Psoas muscle (tissue), 7 donors: ENCODE measurements at regions not wholly inside any gene's neighbourhood (a gene's known extent, or its start where the extent isn't known, plus 50 kb on each side); places are given as distances from the start of the nearest gene placed in this dataset.

Source experiments
- ATAC-seq, 4 donors: fragments of 200-7000 bp; cut with Tn5 transposase; one replicate each; pipeline ENCODE4 v1.9.1; 2020; ENCODE audit warnings: moderate library complexity in 3 of 4, mild to moderate bottlenecking in 2 of 4
- DNase-seq, 2 donors: peaks; one replicate each; pipeline ENCODE4 v3.0.0-alpha.2; 2020
- H3K27ac ChIP-seq: fragments of 200-600 bp; one replicate; pipeline ENCODE4 v1.8.0; 2022
- H3K27me3 ChIP-seq, 3 donors: fragments of 200-600 bp in 1 of 3; one replicate each; pipeline versions ENCODE4 v1.6.1 to v1.8.0; 2013 to 2022; ENCODE audit warnings: low read length in 2 of 3, mild to moderate bottlenecking in 2 of 3, moderate library complexity in 1 of 3; ENCODE audit not compliant: insufficient read depth in 3 of 3
- H3K36me3 ChIP-seq, 2 donors: fragments of 200-600 bp in 1 of 2; one replicate each; pipeline versions ENCODE4 v1.6.1 to v1.8.0; 2013 to 2022; ENCODE audit warnings: low read depth in 1 of 2, mild to moderate bottlenecking in 1 of 2, moderate library complexity in 1 of 2; ENCODE audit not compliant: insufficient read depth in 1 of 2
- H3K4me1 ChIP-seq: fragments of 200-600 bp; one replicate; pipeline ENCODE4 v1.8.0; 2022
- H3K4me3 ChIP-seq: fragments of 200-600 bp; one replicate; pipeline ENCODE4 v1.8.0; 2022; ENCODE audit warnings: mild to moderate bottlenecking
- H3K9me3 ChIP-seq: fragments of 200-600 bp; one replicate; pipeline ENCODE4 v1.8.0; 2022
- WGBS, 3 donors: extraction: QIAGEN DNeasy Blood & Tissue Kit; methylation state at CpG; one replicate each; pipeline versions ENCODE4 v1.1.6 to v1.1.7; 2013; 5-methylcytosine and 5-hydroxymethylcytosine counted together
- intact Hi-C, 2 donors: fragments of 100-400 bp; cut with DNase I; formaldehyde crosslinking; loops; one replicate each; pipeline versions ENCODE4 v1.11.0 to v1.14.2; 2022
- TF ChIP-seq, protein P1 (sequence below): fragments of 200-600 bp; IDR thresholded peaks from one replicate; pipeline ENCODE4 v1.8.0; 2022; ENCODE audit warnings: antibody characterized with exemption
- donor health status: healthy with polysubstance abuse.
- donor health status: DM: no; HTN: no; CAD: no; lungs with moderate emphysema.
- donor health status: Bipolar disorder and iron deficiency.
- donor health status: healthy.
- donor health status: DM: yes; HTN: yes; CAD: no.
- donor health status: DM: no; HTN: no; CAD: no.
- donor health status: DM: yes; HTN: yes; CAD: no.

DNA sequence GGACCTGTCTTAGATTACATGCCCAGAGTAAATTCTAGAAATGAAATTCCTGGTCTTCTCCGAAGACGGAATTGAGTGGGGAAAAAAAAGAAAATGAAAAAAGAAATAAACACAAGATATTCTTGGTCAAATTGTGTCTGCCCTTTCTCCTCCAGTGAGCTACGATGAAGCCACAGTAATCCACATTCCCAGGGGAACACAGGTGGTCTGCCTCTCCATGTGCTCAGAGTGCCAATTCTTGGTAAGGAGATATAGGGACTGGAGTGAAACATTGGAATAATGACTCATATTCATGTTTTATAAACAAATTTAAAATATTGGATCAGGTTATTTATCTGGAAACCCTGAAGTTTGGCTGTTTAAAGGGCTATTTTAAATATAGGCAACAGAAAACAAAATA lies 54.2 kb upstream of the MGST2 start:
- intact Hi-C loops: no loop called here
- TF ChIP-seq, protein P1, sequence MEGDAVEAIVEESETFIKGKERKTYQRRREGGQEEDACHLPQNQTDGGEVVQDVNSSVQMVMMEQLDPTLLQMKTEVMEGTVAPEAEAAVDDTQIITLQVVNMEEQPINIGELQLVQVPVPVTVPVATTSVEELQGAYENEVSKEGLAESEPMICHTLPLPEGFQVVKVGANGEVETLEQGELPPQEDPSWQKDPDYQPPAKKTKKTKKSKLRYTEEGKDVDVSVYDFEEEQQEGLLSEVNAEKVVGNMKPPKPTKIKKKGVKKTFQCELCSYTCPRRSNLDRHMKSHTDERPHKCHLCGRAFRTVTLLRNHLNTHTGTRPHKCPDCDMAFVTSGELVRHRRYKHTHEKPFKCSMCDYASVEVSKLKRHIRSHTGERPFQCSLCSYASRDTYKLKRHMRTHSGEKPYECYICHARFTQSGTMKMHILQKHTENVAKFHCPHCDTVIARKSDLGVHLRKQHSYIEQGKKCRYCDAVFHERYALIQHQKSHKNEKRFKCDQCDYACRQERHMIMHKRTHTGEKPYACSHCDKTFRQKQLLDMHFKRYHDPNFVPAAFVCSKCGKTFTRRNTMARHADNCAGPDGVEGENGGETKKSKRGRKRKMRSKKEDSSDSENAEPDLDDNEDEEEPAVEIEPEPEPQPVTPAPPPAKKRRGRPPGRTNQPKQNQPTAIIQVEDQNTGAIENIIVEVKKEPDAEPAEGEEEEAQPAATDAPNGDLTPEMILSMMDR: no peak
- H3K4me1 ChIP-seq: no peaks in the 10 kb centered on the region
- 61 to 67% (median 63%) methylated on average over 3 of the region's 3 CpGs for WGBS, 3 donors
- no peak overlapping the region for H3K4me3 ChIP-seq
- no peaks in the 10 kb centered on the region for H3K36me3 ChIP-seq
- no peaks in the 10 kb centered on the region for H3K27me3 ChIP-seq
- no peaks in the 10 kb centered on the region for H3K9me3 ChIP-seq
- no peak for ATAC-seq
- no peak overlapping the region for H3K27ac ChIP-seq
- no peak for DNase-seq

DNA sequence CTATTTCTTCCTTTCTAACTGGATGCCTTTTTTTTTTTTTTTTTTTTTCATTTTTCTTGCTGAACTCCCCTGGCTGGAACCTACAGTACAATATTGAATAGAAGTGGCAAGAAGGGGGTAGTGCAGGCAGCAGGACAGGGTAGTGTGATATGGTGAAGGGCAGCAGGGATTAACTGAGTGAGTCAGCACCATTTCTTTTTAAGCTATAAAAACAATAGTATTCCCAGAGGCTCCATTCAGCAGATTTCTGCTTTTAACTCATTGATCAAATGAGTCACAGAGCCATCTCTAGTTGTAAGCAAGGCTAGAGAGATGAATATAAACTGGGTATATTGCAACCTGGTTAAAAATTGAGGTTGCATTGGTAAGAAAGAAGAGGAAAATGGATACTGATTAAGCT lies 53.6 kb upstream of the SETD7 start:
- Histone ChIP-seq H3K4me3 (no peak overlapping the region), H3K9me3 (no peaks in the 10 kb centered on the region), H3K27me3 (no peaks in the 10 kb centered on the region), H3K4me1 (no peaks in the 10 kb centered on the region), H3K27ac (no peak overlapping the region), H3K36me3 (no peaks in the 10 kb centered on the region)
- intact Hi-C loops: no loop called here
- TF ChIP-seq, protein P1: no peak
- DNase-seq (no peak), ATAC-seq (no peak)

DNA sequence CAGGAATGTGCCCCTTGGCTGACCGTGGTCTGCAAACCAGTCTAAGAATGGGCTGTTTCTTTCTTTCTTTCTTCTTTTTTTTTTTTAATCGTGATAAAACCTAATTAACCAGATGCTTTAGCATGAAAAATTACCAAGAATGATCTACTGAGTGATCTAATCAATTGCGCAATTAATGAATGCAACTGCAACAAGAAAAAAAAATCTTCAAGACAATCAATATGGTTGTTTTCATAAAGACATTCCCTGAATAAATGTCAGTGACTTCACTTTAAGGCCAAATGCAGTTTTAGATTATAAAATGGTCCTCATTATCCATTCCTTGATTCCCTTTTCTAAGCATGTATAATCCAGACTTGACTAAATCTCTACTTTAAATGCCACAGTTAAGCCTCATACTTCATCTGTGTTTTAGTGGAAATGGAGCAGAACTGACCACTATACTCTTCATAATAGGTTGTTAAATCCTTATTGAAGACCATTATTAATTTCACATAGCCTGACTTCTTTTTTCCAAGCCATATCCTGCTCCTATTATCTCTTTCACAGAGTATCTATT lies 51.6 kb upstream of the SETD7 start:
- WGBS, 3 donors: 49 to 53% (median 50%) methylated on average over 3 of the region's 3 CpGs

DNA sequence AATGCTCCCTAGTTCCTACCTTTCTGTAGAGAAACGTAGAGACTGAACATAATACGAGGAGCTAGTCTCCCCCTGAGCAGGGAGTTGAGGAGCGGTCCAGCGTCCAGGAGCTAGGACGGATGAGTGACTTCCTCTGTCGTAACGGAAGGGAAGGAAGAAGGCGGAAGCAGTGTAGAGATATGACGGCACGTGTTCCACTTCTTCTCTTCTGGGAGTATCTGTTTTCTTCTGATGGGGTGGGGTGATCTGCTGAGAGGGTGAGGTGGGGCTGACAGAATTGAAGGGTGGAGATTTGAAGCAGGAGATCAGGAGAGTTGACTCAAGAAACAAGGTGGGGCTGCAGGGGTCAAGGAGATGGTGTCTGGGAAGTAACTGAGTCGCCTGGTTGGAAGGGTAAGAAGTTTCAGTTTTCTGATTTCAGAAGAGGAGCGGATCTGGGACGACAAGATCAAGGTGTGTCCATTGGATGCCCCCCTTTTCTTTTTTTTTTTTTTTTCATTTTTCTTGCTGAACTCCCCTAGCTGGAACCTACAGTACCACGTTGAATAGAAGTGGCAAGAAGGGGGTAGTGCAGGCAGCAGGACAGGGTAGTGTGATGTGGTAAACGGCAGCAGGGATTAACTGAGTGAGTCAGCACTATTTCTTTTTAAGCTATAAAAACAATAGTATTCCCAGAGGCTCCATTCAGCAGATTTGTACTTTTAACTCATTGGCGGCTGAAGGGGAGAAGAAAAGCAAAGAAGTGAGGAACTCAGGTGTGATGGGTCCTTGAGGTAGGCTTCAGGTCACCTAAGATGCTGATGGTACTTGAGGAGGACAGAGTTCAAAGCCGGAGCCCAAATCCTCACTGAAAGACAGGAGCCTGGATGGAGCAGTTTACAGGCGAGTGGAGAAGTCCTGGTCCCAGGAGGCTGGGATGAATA lies 50.8 kb upstream of the SETD7 start:
- TF ChIP-seq, protein P1: peak; percentile 11
- no peaks in the 10 kb centered on the region for H3K36me3 ChIP-seq
- no peaks in the 10 kb centered on the region for H3K4me1 ChIP-seq
- 54 to 59% (median 55%) methylated on average over 18 of the region's 18 CpGs for WGBS, 3 donors
- DNase-seq (no peak), ATAC-seq (peak in 3 of 4 donors; percentile 30 to 67 (median 57))
- H3K27ac ChIP-seq: no peak overlapping the region
- peak overlapping the region; percentile 49 for H3K4me3 ChIP-seq
- H3K9me3 ChIP-seq: no peaks in the 10 kb centered on the region
- intact Hi-C loops: no loop called here
- H3K27me3 ChIP-seq: no peaks in the 10 kb centered on the region

More for the DNA sequence above, 51.6 kb upstream of the SETD7 start:
- no peaks in the 10 kb centered on the region for H3K9me3 ChIP-seq
- no peaks in the 10 kb centered on the region for H3K4me1 ChIP-seq
- peak overlapping the region; percentile 49 for H3K4me3 ChIP-seq
- intact Hi-C loops: no loop called here
- TF ChIP-seq, protein P1: no peak
- H3K27me3 ChIP-seq: no peaks in the 10 kb centered on the region
- DNase-seq (no peak), ATAC-seq (no peak)
- no peaks in the 10 kb centered on the region for H3K36me3 ChIP-seq
- H3K27ac ChIP-seq: no peak overlapping the region
